ENCODE measurements at regions not wholly inside any gene's neighbourhood (a gene's known extent, or its start where the extent isn't known, plus 50 kb on each side); places are given as distances from the start of the nearest gene placed in this dataset.

DNA sequence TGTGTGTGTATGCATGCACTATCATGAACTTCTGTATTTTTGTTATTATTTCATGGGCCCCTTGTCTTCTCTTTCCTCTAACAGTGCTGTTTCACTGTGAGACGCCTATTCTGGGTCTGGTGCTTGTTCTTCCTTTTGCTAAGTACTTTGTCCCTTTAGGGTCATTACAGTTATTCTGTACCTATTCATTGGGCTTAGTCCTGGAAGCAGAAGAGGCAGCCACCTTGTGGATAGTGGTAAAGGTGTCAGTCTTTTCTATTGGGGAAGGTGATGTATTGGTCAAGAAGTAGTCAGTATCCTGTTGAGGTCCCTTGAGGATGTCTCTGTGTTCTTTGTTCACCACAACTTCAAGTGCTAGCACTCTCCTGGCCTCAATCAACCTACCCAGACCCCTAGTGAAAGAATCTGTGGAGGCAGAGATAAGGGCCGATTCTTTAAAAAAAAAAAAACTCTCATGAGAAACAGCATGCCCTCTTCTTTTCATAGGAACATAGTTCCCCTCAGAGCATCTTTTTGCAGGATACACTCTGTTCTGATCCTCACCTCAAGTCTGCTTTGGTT lies 593.8 kb downstream of the SPRY1 start:
- BruUV-seq (replicated peaks), result no TSS peak
- H3K27ac ChIP-seq (ENCODE audit: low read depth, low read length, poor library complexity, severe bottlenecking), result no peak overlapping the region
- no peaks in the 10 kb centered on the region for H4K20me1 ChIP-seq (ENCODE audit: insufficient read depth, low read length)
- no peaks in the 10 kb centered on the region for H3K79me2 ChIP-seq (ENCODE audit: insufficient read depth, low read depth, low read length)
- no peak overlapping the region for H3K4me3 ChIP-seq (ENCODE audit: low read depth, low read length, poor library complexity, severe bottlenecking)
- no peak overlapping the region for H3K4me2 ChIP-seq (ENCODE audit: low read length)
- no peak for TF ChIP-seq EZH2phosphoT487 (IDR thresholded peaks at IDR 0.05; ENCODE audit: borderline replicate concordance, low read depth, low read length)
- TF ChIP-seq, protein P1, sequence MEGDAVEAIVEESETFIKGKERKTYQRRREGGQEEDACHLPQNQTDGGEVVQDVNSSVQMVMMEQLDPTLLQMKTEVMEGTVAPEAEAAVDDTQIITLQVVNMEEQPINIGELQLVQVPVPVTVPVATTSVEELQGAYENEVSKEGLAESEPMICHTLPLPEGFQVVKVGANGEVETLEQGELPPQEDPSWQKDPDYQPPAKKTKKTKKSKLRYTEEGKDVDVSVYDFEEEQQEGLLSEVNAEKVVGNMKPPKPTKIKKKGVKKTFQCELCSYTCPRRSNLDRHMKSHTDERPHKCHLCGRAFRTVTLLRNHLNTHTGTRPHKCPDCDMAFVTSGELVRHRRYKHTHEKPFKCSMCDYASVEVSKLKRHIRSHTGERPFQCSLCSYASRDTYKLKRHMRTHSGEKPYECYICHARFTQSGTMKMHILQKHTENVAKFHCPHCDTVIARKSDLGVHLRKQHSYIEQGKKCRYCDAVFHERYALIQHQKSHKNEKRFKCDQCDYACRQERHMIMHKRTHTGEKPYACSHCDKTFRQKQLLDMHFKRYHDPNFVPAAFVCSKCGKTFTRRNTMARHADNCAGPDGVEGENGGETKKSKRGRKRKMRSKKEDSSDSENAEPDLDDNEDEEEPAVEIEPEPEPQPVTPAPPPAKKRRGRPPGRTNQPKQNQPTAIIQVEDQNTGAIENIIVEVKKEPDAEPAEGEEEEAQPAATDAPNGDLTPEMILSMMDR (conservative IDR thresholded peaks at IDR 0.05; ENCODE audit: low read length), result no peak
- POLR2A ChIA-PET, result no interaction called here
- H2AFZ ChIP-seq (ENCODE audit: low read length), result no peak overlapping the region
- no peak for DNase-seq (ENCODE audit: low spot score)
- no peaks in the 10 kb centered on the region for H3K4me1 ChIP-seq (ENCODE audit: insufficient read depth, low read length, poor library complexity, severe bottlenecking)
- CTCF ChIA-PET (ENCODE audit: unreplicated experiment), result no interaction called here
- H3K36me3 ChIP-seq (ENCODE audit: insufficient read depth, low read length), result no peaks in the 10 kb centered on the region
- intact Hi-C loops (cut with micrococcal nuclease; ENCODE audit: unreplicated experiment), result no loop called here
- H3K9me3 ChIP-seq (ENCODE audit: low read length), result no peaks in the 10 kb centered on the region
- H3K9me2 ChIP-seq (ENCODE audit: insufficient read depth, low read length), result no peaks in the 10 kb centered on the region

DNA sequence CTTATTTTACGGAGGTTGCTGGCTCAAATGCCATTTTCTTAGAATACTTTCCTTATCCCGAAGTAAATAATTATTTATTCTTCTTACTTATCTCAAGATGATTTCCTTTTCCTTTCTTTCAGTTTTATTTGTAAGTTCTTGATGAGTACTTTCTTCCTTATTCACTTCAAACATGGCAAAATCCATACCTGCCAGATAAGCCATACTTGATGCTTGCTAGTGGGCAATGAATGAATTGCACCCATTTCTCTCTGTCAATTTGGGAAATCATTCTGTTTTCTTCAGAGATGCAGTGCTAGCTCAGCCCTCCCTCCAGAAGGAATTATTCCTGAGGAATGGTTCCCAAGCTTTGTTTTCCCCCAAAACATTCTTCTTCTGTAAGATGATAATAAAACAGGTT lies 598.3 kb downstream of the SPRY1 start:
- no peak overlapping the region for H3K4me3 ChIP-seq (ENCODE audit: low read depth, low read length, poor library complexity, severe bottlenecking)
- TF ChIP-seq, protein P1 (conservative IDR thresholded peaks at IDR 0.05; ENCODE audit: low read length), result peak; percentile 50; the same call in 1 of the 2 replicates
- TF ChIP-seq EZH2phosphoT487 (IDR thresholded peaks at IDR 0.05; ENCODE audit: borderline replicate concordance, low read depth, low read length), result no peak
- DNase-seq (ENCODE audit: low spot score), result no peak
- H2AFZ ChIP-seq (ENCODE audit: low read length), result no peak overlapping the region
- no peaks in the 10 kb centered on the region for H3K36me3 ChIP-seq (ENCODE audit: insufficient read depth, low read length)
- H3K9me3 ChIP-seq (ENCODE audit: low read length), result no peaks in the 10 kb centered on the region
- H3K27ac ChIP-seq (ENCODE audit: low read depth, low read length, poor library complexity, severe bottlenecking), result no peak overlapping the region
- H3K79me2 ChIP-seq (ENCODE audit: insufficient read depth, low read depth, low read length), result no peaks in the 10 kb centered on the region
- intact Hi-C loops (cut with micrococcal nuclease; ENCODE audit: unreplicated experiment), result no loop called here
- CTCF ChIA-PET (ENCODE audit: unreplicated experiment), result no interaction called here
- H4K20me1 ChIP-seq (ENCODE audit: insufficient read depth, low read length), result no peaks in the 10 kb centered on the region
- POLR2A ChIA-PET, result no interaction called here
- no peaks in the 10 kb centered on the region for H3K4me1 ChIP-seq (ENCODE audit: insufficient read depth, low read length, poor library complexity, severe bottlenecking)
- H3K4me2 ChIP-seq (ENCODE audit: low read length), result no peak overlapping the region
- H3K9me2 ChIP-seq (ENCODE audit: insufficient read depth, low read length), result no peaks in the 10 kb centered on the region
- no TSS peak for BruUV-seq (replicated peaks)

DNA sequence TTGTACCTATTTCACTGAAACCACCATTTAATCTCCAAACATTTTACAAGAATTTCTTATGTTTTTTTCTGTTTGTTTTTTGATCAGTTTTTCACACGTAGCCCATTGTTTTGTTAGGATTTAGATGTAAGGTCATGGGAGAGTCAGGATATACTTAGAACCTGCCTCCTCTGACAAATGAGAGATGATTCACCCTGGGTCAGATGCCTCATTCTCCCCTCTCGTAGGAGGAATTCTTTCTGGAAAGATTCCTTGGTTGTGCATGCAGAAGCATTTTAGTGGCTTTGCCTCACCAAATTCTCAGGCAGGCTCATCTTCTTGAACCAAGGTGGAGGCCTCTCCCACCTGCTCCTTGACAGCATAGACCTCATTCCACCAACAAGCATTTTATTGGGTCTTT lies 599.3 kb downstream of the SPRY1 start:
- H3K4me1 ChIP-seq (ENCODE audit: insufficient read depth, low read length, poor library complexity, severe bottlenecking), result no peaks in the 10 kb centered on the region
- no peaks in the 10 kb centered on the region for H3K36me3 ChIP-seq (ENCODE audit: insufficient read depth, low read length)
- H3K9me3 ChIP-seq (ENCODE audit: low read length), result no peaks in the 10 kb centered on the region
- no peak for DNase-seq (ENCODE audit: low spot score)
- TF ChIP-seq EZH2phosphoT487 (IDR thresholded peaks at IDR 0.05; ENCODE audit: borderline replicate concordance, low read depth, low read length), result no peak
- POLR2A ChIA-PET, result no interaction called here
- intact Hi-C loops (cut with micrococcal nuclease; ENCODE audit: unreplicated experiment), result no loop called here
- H4K20me1 ChIP-seq (ENCODE audit: insufficient read depth, low read length), result no peaks in the 10 kb centered on the region
- H3K79me2 ChIP-seq (ENCODE audit: insufficient read depth, low read depth, low read length), result no peaks in the 10 kb centered on the region
- H3K4me3 ChIP-seq (ENCODE audit: low read depth, low read length, poor library complexity, severe bottlenecking), result no peak overlapping the region
- no peaks in the 10 kb centered on the region for H3K9me2 ChIP-seq (ENCODE audit: insufficient read depth, low read length)
- H3K4me2 ChIP-seq (ENCODE audit: low read length), result no peak overlapping the region
- CTCF ChIA-PET (ENCODE audit: unreplicated experiment), result no interaction called here
- no TSS peak for BruUV-seq (replicated peaks)
- no peak overlapping the region for H3K27ac ChIP-seq (ENCODE audit: low read depth, low read length, poor library complexity, severe bottlenecking)
- no peak overlapping the region for H2AFZ ChIP-seq (ENCODE audit: low read length)

Measured in OCI-LY7 (cell line).